ENCODE measurements at regions not wholly inside any gene's neighbourhood (a gene's known extent, or its start where the extent isn't known, plus 50 kb on each side); places are given as distances from the start of the nearest gene placed in this dataset.
"Not testable (repeated sequence)": the region's sequence is repeated elsewhere in the genome, so short reads cannot be mapped to it uniquely, and the experiment has no call there.

DNA sequence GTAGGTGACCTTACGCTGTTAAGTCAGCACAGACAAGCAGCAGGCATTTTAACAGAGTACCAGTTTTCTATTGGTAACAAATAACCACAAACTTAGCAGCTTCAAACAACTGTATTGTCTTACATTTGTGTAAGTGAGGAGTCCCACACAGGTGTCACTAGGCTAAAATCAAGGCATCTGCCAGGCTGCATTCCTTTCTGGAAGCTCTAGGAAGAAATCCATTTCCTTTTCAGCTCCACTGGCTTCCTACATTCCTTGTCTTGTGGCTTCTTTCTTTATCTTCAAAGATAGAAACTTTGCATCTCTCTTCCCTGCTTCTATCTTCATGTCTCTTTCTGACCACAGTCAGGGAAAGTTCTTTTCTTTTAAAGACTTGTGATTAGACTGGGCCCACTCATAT lies 139.9 kb downstream of the TMEM144 start:
- TF ChIP-seq MYC (IDR thresholded peaks at IDR 0.05; ENCODE audit: low read depth, low read length) (no peak), POLR2A (IDR thresholded peaks at IDR 0.05; ENCODE audit: extremely low read depth, insufficient read length) (no peak)
- TF ChIP-seq, protein P1, sequence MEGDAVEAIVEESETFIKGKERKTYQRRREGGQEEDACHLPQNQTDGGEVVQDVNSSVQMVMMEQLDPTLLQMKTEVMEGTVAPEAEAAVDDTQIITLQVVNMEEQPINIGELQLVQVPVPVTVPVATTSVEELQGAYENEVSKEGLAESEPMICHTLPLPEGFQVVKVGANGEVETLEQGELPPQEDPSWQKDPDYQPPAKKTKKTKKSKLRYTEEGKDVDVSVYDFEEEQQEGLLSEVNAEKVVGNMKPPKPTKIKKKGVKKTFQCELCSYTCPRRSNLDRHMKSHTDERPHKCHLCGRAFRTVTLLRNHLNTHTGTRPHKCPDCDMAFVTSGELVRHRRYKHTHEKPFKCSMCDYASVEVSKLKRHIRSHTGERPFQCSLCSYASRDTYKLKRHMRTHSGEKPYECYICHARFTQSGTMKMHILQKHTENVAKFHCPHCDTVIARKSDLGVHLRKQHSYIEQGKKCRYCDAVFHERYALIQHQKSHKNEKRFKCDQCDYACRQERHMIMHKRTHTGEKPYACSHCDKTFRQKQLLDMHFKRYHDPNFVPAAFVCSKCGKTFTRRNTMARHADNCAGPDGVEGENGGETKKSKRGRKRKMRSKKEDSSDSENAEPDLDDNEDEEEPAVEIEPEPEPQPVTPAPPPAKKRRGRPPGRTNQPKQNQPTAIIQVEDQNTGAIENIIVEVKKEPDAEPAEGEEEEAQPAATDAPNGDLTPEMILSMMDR (IDR thresholded peaks at IDR 0.05; ENCODE audit: low read depth, low read length) = no peak
- TF ChIP-seq, protein P2, sequence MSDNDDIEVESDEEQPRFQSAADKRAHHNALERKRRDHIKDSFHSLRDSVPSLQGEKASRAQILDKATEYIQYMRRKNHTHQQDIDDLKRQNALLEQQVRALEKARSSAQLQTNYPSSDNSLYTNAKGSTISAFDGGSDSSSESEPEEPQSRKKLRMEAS (IDR thresholded peaks at IDR 0.05; ENCODE audit: low read depth, low read length) = no peak
- no peak for DNase-seq (ENCODE audit: low read depth)
- H3K4me3 ChIP-seq (ENCODE audit: low read depth, low read length) = no peak overlapping the region

DNA sequence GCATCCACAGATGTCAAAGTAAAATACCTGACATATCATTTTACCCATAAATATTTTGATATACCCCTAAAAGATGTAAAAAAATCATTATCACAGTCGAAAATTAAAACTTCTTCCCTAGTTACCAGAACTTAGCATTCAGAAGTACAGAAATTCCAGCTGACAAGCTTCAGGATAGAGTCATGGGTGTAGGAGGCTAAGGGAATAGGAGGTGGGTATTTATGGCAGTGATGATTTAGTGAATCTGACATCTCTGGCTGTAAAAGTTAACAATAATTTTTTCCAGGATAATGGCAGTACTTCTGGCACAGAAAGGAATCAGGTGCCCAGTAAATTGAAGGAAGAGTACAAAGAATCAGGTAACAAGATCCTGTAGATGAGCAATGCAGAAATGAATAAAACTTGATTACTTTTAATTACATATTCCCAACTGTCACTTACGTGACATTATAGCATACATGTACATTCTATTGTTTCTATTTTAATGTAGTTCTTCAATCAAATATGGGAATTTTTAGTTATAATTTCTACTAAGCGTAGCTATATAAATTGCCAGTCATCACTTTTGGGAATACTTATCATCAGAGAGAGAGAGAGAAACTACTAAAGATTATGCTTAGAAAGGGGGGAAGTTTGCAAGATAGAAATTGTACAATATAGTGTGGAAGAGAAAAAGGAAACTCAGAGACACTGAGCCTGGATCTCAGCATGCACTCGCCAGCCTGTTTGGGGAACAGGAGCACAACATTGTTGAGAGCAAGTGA lies 143.4 kb downstream of the TMEM144 start:
- DNase-seq (ENCODE audit: low read depth) = no peak
- no peak for TF ChIP-seq MYC (IDR thresholded peaks at IDR 0.05; ENCODE audit: low read depth, low read length)
- TF ChIP-seq, protein P1 (IDR thresholded peaks at IDR 0.05; ENCODE audit: low read depth, low read length) = no peak
- no peak for TF ChIP-seq POLR2A (IDR thresholded peaks at IDR 0.05; ENCODE audit: extremely low read depth, insufficient read length)
- TF ChIP-seq, protein P2 (IDR thresholded peaks at IDR 0.05; ENCODE audit: low read depth, low read length) = no peak
- no peak overlapping the region for H3K4me3 ChIP-seq (ENCODE audit: low read depth, low read length)

DNA sequence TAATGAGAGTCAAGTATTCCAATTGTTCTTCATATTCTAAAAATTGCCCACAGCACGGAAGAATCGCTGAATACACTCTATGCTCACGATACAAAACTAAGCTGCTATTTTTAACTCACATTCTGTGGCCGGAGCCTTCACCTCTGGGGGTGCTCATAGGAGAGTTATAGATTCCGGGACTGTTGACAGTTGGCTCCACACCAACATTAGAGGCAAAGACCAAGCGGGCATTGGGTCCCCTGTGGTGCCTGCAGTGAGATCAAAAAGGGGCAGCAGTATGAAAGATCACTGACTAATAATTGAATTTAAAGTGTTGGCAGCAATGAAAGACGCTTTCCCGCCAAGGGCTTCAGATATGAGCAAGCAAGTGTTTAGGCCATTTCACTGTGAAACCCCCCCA lies 146.0 kb downstream of the TMEM144 start:
- no peak overlapping the region for H3K4me3 ChIP-seq (ENCODE audit: low read depth, low read length)
- TF ChIP-seq, protein P2 (IDR thresholded peaks at IDR 0.05; ENCODE audit: low read depth, low read length) = no peak
- TF ChIP-seq MYC (IDR thresholded peaks at IDR 0.05; ENCODE audit: low read depth, low read length) (no peak), POLR2A (IDR thresholded peaks at IDR 0.05; ENCODE audit: extremely low read depth, insufficient read length) (no peak)
- TF ChIP-seq, protein P1 (IDR thresholded peaks at IDR 0.05; ENCODE audit: low read depth, low read length) = no peak
- no peak for DNase-seq (ENCODE audit: low read depth)

DNA sequence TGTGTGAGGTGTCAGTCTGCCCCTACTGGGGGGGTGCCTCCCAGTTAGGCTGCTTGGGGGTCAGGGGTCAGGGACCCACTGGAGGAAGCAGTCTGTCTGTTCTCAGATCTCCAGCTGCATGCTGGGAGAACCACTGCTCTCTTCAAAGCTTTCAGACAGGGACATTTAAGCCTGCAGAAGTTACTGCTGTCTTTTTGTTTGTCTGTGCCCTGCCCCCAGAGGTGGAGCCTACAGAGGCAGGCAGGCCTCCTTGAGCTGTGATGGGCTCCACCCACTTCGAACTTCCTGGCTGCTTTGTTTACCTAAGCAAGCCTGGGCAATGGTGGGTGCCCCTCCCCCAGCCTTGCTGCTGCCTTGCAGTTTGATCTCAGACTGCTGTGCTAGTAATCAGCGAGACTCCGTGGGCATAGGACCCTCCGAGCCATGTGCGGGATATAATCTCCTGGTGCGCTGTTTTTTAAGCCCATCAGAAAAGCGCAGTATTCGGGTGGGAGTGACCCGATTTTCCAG lies 153.7 kb upstream of the RXFP1 start:
- not testable (repeated sequence) for H3K4me3 ChIP-seq (ENCODE audit: low read depth, low read length); DNase-seq (ENCODE audit: low read depth)

DNA sequence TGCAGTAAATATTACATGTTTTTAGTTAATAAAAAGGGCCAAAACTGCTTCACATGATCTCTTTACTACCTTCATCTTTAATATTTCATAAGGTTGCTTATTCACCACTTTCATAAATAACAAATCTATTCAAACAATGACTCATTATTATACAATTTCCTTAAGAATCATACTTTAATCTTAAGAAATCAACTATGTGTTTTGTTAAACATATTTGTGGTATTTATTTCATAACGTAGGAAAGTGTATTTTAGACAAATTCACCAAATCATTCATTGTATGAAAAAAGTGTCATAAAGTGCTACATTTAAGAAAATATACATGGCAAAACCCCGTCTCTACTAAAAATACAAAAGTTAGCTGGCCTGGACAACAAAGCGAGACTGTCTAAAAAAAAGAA lies 150.5 kb upstream of the RXFP1 start:
- no peak overlapping the region for H3K4me3 ChIP-seq (ENCODE audit: low read depth, low read length)
- TF ChIP-seq, protein P2 (IDR thresholded peaks at IDR 0.05; ENCODE audit: low read depth, low read length) = no peak
- TF ChIP-seq MYC (IDR thresholded peaks at IDR 0.05; ENCODE audit: low read depth, low read length) = no peak
- TF ChIP-seq POLR2A (IDR thresholded peaks at IDR 0.05; ENCODE audit: extremely low read depth, insufficient read length) = no peak
- TF ChIP-seq, protein P1 (IDR thresholded peaks at IDR 0.05; ENCODE audit: low read depth, low read length) = no peak
- no peak for DNase-seq (ENCODE audit: low read depth)

DNA sequence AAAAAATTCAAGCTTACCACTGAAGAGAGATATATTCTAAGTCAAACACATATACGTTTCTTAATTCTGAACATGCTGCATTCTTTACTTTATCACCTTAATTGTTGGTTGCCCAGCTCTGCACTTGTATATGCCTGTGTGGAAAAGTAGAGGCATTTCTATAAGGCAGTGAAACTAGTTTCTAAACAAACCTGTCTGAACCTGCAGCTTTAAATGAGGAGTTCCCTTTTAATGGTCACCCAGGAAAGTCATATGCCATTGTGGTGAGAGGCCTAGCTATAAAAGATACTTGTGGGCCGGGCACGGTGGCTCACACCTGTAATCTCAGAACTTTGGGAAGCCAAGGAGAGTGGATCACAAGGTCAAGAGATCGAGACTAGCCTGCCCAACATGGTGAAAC lies 147.4 kb upstream of the RXFP1 start:
- no peak for DNase-seq (ENCODE audit: low read depth)

More for the DNA sequence above, 147.4 kb upstream of the RXFP1 start:
- no peak overlapping the region for H3K4me3 ChIP-seq (ENCODE audit: low read depth, low read length)
- TF ChIP-seq, protein P1 (IDR thresholded peaks at IDR 0.05; ENCODE audit: low read depth, low read length) = no peak
- TF ChIP-seq MYC (IDR thresholded peaks at IDR 0.05; ENCODE audit: low read depth, low read length) (no peak), POLR2A (IDR thresholded peaks at IDR 0.05; ENCODE audit: extremely low read depth, insufficient read length) (no peak)
- TF ChIP-seq, protein P2 (IDR thresholded peaks at IDR 0.05; ENCODE audit: low read depth, low read length) = no peak
